Panc1 (cell line): ENCODE measurements at regions not wholly inside any gene's neighbourhood (a gene's known extent, or its start where the extent isn't known, plus 50 kb on each side); places are given as distances from the start of the nearest gene placed in this dataset.

Experiments used
- ATAC-seq: fragments of 200-7000 bp; cut with Tn5 transposase; 2 replicates; pipeline ENCODE4 v1.9.1; 2020; ENCODE audit warnings: mild to moderate bottlenecking, moderate library complexity
- BruUV-seq: library from RNA; stranded (reverse); fragments of 400-500 nt; replicated peaks from 2 replicates; lab custom pipeline; 2021; lab: Mats Ljungman, UMichigan
- CTCF ChIA-PET: fragments of 300-600 bp; sonication (Branson Sonifier 250); formaldehyde crosslinking; loops from one replicate; lab custom pipeline; 2022; ENCODE audit warnings: antibody characterized with exemption; lab: Charles Lee
- POLR2A ChIA-PET: fragments of 300-600 bp; sonication (Branson Sonifier 250); formaldehyde crosslinking; loops from one replicate; lab custom pipeline; 2022; ENCODE audit warnings: antibody characterized with exemption; lab: Charles Lee
- DNase-seq: peaks from one replicate; pipeline ENCODE4 v3.0.0-alpha.2; 2010; ENCODE audit warnings: low read depth, low spot score
- H3K27ac ChIP-seq: 2 replicates; pipeline ENCODE4 v1.5.1; 2011; ENCODE audit warnings: mild to moderate bottlenecking, low read length, inconsistent platforms
- H3K27me3 ChIP-seq: fragments of 200-500 bp; sonication (Bioruptor generic); 2 replicates; pipeline ENCODE4 v1.6.0; 2014; ENCODE audit warnings: low read length, inconsistent platforms; ENCODE audit not compliant: control insufficient read depth, insufficient read depth
- H3K36me3 ChIP-seq: fragments of 200-500 bp; sonication (Bioruptor generic); 2 replicates; pipeline ENCODE4 v1.5.1; 2014; ENCODE audit warnings: inconsistent platforms, mild to moderate bottlenecking, low read length, moderate library complexity; ENCODE audit not compliant: control insufficient read depth, insufficient read depth
- H3K4me1 ChIP-seq: 2 replicates; pipeline ENCODE4 v1.5.1; 2011; ENCODE audit warnings: inconsistent platforms, mild to moderate bottlenecking, low read length, moderate library complexity; ENCODE audit not compliant: control insufficient read depth, insufficient read depth
- H3K4me3 ChIP-seq, 2 experiments: 2 replicates each; pipeline ENCODE4 v1.5.1; 2011 to 2012; ENCODE audit warnings: low read depth in 2 of 2, low read length in 2 of 2, mild to moderate bottlenecking in 2 of 2, inconsistent platforms in 1 of 2, moderate library complexity in 1 of 2
- H3K9me3 ChIP-seq: fragments of 200-500 bp; sonication (Bioruptor generic); 2 replicates; pipeline ENCODE4 v1.5.1; 2014; ENCODE audit warnings: low read depth, mild to moderate bottlenecking, inconsistent platforms, low read length, moderate library complexity; ENCODE audit not compliant: control insufficient read depth, insufficient read depth
- POLR2AphosphoS5 ChIP-seq: IDR thresholded peaks from 2 replicates; pipeline ENCODE4 v1.6.1; 2012; ENCODE audit warnings: mild to moderate bottlenecking, low read depth, low read length, moderate library complexity
- REST ChIP-seq, 2 experiments: IDR thresholded peaks; 2 replicates each; pipeline ENCODE4 v1.6.1; 2011 to 2012; ENCODE audit warnings: low read depth in 2 of 2, control low read depth in 1 of 2, low read length in 1 of 2, mild to moderate bottlenecking in 1 of 2, moderate library complexity in 1 of 2; ENCODE audit not compliant: insufficient read depth in 1 of 2
- SIN3A ChIP-seq: IDR thresholded peaks from 2 replicates; pipeline ENCODE4 v1.6.1; 2012; ENCODE audit warnings: low read depth, mild to moderate bottlenecking, low read length, moderate library complexity, borderline replicate concordance; ENCODE audit not compliant: insufficient read depth
- TCF7L2 ChIP-seq: IDR thresholded peaks from 2 replicates; pipeline ENCODE4 v1.6.1; 2011; ENCODE audit warnings: mild to moderate bottlenecking, low read depth, low read length, inconsistent platforms
- in situ Hi-C: cut with HindIII; loops from 2 replicates; pipeline ENCODE4 v1.10.0; 2016; ENCODE audit warnings: low sequenced_read_pairs, low pct_unique_long_range_greater_than_20kb
- intact Hi-C: fragments of 100-400 bp; cut with micrococcal nuclease; formaldehyde crosslinking; loops from one replicate; pipeline ENCODE4 v1.10.0; 2022; ENCODE audit not compliant: unreplicated experiment
- TF ChIP-seq, protein P1 (sequence below): fragments of 450-650 bp; IDR thresholded peaks from 2 replicates; pipeline ENCODE4 v1.5.1; 2017; ENCODE audit warnings: mild to moderate bottlenecking

- H3K4me3 ChIP-seq, result no peak overlapping the region
- TF ChIP-seq SIN3A, result no peak
- TF ChIP-seq, protein P1, sequence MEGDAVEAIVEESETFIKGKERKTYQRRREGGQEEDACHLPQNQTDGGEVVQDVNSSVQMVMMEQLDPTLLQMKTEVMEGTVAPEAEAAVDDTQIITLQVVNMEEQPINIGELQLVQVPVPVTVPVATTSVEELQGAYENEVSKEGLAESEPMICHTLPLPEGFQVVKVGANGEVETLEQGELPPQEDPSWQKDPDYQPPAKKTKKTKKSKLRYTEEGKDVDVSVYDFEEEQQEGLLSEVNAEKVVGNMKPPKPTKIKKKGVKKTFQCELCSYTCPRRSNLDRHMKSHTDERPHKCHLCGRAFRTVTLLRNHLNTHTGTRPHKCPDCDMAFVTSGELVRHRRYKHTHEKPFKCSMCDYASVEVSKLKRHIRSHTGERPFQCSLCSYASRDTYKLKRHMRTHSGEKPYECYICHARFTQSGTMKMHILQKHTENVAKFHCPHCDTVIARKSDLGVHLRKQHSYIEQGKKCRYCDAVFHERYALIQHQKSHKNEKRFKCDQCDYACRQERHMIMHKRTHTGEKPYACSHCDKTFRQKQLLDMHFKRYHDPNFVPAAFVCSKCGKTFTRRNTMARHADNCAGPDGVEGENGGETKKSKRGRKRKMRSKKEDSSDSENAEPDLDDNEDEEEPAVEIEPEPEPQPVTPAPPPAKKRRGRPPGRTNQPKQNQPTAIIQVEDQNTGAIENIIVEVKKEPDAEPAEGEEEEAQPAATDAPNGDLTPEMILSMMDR, result no peak
- TF ChIP-seq TCF7L2, result no peak
- TF ChIP-seq POLR2AphosphoS5, result no peak
- TF ChIP-seq REST (IDR thresholded peaks at IDR 0.05; ENCODE audit: insufficient read depth in 1 of 2, low read depth in 2 of 2, low read length in 1 of 2), result no peak
- ChIA-PET CTCF (interaction anchor here (0.7 kb wide), 1 partner anchor 384 kb away, joined by 3 read pairs; no protein-coding TSS in a partner anchor), POLR2A (no interaction called here)
- H3K27me3 ChIP-seq, result no peaks in the 10 kb centered on the region
- intact Hi-C loops (no loop called here), in situ Hi-C loops (no loop called here)
- BruUV-seq, result no TSS peak
- H3K27ac ChIP-seq, result no peak overlapping the region
- H3K36me3 ChIP-seq, result no peaks in the 10 kb centered on the region
- no peaks in the 10 kb centered on the region for H3K4me1 ChIP-seq
- ATAC-seq (no peak), DNase-seq (no peak)
- no peaks in the 10 kb centered on the region for H3K9me3 ChIP-seq
Observed at GRCh38 chr1:73627723-73628122, 570.3 kb downstream of the LRRIQ3 start.

DNA sequence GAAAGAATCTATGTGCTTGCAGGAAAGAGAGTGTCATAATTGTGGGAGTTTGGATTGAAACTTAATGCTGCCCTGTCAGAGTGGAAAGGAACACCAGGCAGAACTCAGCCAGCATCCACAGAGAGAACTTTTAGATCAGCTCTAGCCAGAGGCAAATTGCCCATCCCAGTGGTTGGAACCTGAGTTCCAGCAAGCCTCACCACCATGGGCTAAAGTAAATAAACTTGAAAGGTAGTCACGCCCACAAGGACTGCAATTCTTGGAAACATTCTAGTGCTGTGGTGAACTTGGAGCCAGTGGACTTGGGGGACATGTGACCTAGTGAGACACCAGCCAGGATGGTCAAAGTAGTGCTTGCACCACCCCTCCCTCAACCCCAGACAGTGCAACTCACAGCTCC is 571.6 kb downstream of the LRRIQ3 start:
- in situ Hi-C loops (no loop called here), intact Hi-C loops (no loop called here)
- no TSS peak for BruUV-seq
- no peak for DNase-seq
- H3K4me1 ChIP-seq, result no peaks in the 10 kb centered on the region
- H3K27me3 ChIP-seq, result no peaks in the 10 kb centered on the region
- no peak overlapping the region for H3K4me3 ChIP-seq
- H3K9me3 ChIP-seq, result no peaks in the 10 kb centered on the region
- no peak overlapping the region for H3K27ac ChIP-seq
- CTCF ChIA-PET, result no interaction called here
- POLR2A ChIA-PET, result no interaction called here
- H3K36me3 ChIP-seq, result no peaks in the 10 kb centered on the region
- no peak for ATAC-seq
- TF ChIP-seq SIN3A, result no peak
- TF ChIP-seq POLR2AphosphoS5, result no peak
- TF ChIP-seq, protein P1, result no peak
- TF ChIP-seq REST (IDR thresholded peaks at IDR 0.05; ENCODE audit: insufficient read depth in 1 of 2, low read depth in 2 of 2, low read length in 1 of 2), result no peak
- TF ChIP-seq TCF7L2, result no peak
